LNCaP clone FGC (cell line): ENCODE measurements at regions not wholly inside any gene's neighbourhood (a gene's known extent, or its start where the extent isn't known, plus 50 kb on each side); places are given as distances from the start of the nearest gene placed in this dataset.

Experiments
- DNase-seq: peaks from one replicate; pipeline ENCODE4 v3.0.0-alpha.2; 2011; ENCODE audit warnings: low read depth
- H3K4me3 ChIP-seq: 2 replicates; pipeline ENCODE4 v1.5.1; 2011; ENCODE audit warnings: mild to moderate bottlenecking, low read depth, low read length, control low read depth
- CTCF ChIP-seq: IDR thresholded peaks from 2 replicates; pipeline ENCODE4 v1.5.1; 2012; ENCODE audit warnings: mild to moderate bottlenecking; ENCODE audit not compliant: control insufficient read depth, insufficient read depth; ENCODE audit errors: extremely low read depth

- DNase-seq, result no peak
- TF ChIP-seq CTCF, result no peak
- no peak overlapping the region for H3K4me3 ChIP-seq
Observed at GRCh38 chr2:224198436-224198835, 159.3 kb upstream of the SERPINE2 start.

GRCh38 chr2:224196810-224197209 lies 157.7 kb upstream of the SERPINE2 start:
- H3K4me3 ChIP-seq, result no peak overlapping the region
- no peak for TF ChIP-seq CTCF
- DNase-seq, result no peak

GRCh38 chr2:224195925-224196571 lies 157.0 kb upstream of the SERPINE2 start:
- TF ChIP-seq CTCF, result no peak
- no peak for DNase-seq
- no peak overlapping the region for H3K4me3 ChIP-seq

DNA sequence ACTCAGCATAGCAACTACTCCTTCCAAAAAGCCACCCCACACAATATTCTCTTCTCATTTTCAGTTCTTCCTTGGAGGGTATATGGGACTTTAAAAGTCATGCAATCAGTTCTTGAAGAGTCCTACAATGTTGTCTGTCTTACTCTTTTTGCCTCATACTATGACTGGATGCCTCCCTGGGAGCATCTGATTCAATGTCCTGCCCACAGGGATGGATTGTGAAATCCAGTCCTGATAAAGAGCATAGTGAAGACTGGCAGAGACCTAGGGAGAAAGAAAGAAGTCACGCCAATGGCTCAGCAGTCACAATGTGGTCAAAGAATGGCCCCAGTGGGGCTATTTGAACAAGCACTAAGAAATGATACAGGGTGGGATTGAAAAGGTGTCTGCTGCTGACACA lies 155.1 kb upstream of the SERPINE2 start:
- TF ChIP-seq CTCF, result no peak
- no peak overlapping the region for H3K4me3 ChIP-seq
- DNase-seq, result no peak

DNA sequence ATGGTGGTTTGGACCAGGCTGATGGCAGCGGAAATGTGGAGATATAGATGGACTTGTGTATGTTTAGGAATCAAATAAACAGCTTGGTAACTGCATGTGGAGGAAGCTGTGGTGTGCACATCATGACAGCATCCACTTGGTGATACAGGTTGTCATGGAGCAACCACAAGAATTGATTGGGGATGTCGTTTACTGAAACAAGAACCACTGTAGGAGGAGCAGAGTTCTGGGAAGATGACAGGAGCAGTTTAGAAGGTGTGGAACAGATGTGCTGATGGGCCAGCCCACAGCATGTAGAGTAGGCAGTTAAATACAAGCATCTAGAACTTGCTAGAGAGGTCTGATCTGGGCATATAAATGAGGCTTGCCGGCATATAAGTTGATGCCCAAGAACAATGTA lies 152.4 kb upstream of the SERPINE2 start:
- no peak overlapping the region for H3K4me3 ChIP-seq
- TF ChIP-seq CTCF, result no peak
- no peak for DNase-seq

DNA sequence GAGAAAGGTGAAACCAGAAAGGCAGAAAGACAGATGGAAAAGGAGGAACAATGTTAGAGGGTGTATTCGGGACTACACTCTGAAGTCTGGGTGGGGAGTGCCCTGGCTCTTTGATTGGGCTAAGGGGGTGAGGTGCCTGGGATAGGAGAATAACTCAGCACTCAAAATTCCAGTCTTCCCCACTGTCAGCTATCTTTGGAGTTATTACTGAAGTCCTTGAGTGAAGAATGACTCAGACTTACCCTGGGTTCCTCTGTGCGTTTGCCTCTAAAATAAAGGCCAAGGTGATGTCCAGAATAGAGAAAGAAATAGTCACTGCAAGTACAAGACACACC lies 151.8 kb upstream of the SERPINE2 start:
- no peak for TF ChIP-seq CTCF
- no peak overlapping the region for H3K4me3 ChIP-seq
- DNase-seq, result no peak

- no peak for TF ChIP-seq CTCF
- H3K4me3 ChIP-seq, result no peak overlapping the region
Observed at GRCh38 chr2:224190234-224190935, 151.3 kb upstream of the SERPINE2 start.

More at GRCh38 chr2:224190234-224190935, 151.3 kb upstream of the SERPINE2 start:
- no peak for DNase-seq
